HG03469 (cell line): ENCODE measurements at regions not wholly inside any gene's neighbourhood (a gene's known extent, or its start where the extent isn't known, plus 50 kb on each side); places are given as distances from the start of the nearest gene placed in this dataset.

ENCODE experiments used
- ATAC-seq: cut with Tn5 transposase; IDR thresholded peaks from one replicate; pipeline ENCODE4 v1.9.1; 2021; ENCODE audit warnings: mild to moderate bottlenecking, moderate library complexity, moderate number of reproducible peaks; ENCODE audit not compliant: unreplicated experiment

- no peak for ATAC-seq
Measured at GRCh38 chr21:24935991-24936390, 671.3 kb downstream of the MRPL39 start.

GRCh38 chr21:24910591-24910990, 696.7 kb downstream of the MRPL39 start:
- no peak for ATAC-seq

GRCh38 chr21:24903994-24904635, 703.2 kb downstream of the MRPL39 start:
- ATAC-seq, result peak; percentile 35

- ATAC-seq, result no peak
Measured at GRCh38 chr21:24899138-24899537, 708.1 kb downstream of the MRPL39 start.

DNA sequence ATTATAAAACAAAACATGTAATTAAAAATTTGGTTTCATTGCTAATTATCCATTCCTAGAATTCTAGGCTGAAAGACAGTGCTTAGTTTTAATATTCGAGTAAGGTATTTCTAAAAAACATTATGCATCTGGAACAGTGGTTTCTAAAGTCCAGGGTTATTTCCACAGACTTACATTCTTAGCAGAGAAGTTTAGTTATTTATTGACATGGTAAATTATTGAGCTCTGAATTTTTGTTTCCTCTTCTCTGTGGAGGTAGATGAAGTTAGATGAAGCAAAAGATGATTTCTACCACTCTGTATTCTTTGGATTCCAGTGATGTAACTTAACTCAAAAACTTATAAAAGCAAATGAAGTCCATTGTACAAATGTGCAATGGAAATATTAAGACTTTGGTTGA, 709.4 kb downstream of the MRPL39 start:
- no peak for ATAC-seq

DNA sequence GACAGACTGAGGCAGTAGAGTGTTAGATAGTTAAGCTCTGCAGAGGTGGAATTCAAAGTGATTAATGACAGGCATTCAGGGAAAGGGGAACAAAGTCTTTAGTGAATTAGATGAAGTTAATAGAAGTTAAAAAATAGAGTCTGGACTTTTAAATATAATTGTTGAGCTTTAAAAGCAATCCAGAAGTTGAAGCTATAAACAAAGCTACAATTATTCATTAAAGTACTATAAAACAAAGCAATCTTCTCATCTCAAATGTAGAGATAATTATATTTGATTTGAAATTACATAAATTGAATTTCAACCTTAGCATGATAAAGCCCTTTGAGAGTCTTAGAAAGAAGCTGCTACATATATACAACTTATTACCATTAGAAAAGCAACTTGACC, 710.6 kb downstream of the MRPL39 start:
- no peak for ATAC-seq

DNA sequence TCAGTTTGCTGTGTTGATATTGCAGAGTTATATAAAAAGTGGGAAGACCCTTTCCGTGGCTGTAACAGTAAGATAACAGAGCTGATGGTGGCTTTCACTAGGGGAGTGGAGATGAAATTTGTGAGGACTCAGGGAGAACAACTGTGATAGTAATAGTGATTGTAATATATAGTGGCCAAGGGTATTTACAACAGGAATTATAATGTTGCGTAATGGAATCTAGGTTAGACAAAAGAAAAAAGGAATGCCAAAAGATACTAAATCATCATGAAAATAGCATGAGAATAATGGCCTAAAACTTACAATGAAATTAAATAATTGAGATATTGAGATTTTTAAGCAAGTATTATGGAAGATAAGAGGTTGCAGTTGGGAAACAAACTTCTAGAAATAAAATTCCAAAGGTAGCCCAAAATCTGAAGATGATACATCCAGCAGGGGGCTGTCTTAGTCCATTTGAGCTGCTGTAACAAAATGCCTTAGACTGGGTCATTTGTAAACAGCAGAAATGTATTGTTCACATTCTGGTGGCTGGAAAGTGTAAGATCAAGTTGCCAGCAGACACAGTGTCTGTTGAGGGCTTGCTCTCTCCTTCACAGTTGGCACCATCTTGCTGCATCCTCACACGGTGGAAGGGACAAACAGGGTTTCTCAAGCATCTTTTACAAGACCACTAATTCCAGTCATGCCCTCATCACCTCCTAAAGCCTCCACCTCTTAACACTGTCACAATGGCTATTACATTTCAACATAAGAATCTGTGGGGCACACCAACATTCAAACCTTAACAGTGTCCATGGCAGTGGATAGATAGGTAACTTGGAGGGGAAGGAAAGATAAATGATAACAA, 711.2 kb downstream of the MRPL39 start:
- ATAC-seq, result peak; percentile 87

GRCh38 chr21:24894324-24894723, 713.0 kb downstream of the MRPL39 start:
- no peak for ATAC-seq

DNA sequence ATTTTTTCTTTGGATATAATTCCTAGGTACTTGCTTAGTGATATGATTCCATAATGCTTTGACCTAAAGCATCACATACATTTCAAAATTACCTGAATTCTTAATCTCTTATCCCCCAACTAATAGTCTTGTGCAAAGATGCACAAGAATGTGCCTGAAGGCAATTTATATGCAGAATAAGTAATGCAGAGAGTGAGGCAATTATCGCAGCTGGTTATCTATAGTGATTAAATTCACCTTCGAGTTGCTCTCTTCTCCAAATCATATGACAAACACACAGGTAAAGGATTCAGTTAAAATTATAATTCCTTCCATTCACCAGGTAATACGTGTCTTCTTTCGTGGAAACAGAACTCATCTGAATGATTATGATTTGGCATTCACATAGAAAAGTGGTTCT, 717.3 kb downstream of the MRPL39 start:
- no peak for ATAC-seq

GRCh38 chr21:24881506-24881905, 725.8 kb downstream of the MRPL39 start:
- ATAC-seq, result no peak

DNA sequence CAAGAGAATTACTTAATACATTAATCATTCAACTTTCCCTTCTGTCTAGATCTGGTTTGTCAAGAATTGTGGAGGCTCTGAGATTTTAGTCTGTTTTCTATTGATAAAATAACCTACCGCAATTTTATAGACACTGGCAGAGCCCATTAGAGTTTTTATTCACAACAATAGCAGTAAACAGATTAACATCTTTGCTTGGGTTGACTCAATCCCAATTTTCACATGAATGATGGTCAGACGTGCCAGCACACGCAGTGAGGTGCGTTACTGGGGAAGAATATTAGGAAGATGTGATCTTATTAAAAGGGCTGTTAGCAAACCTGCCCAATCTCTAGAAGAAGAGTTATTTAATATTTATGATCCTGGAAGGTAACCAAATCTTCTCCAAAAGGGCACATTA, 736.6 kb downstream of the MRPL39 start:
- ATAC-seq, result no peak

DNA sequence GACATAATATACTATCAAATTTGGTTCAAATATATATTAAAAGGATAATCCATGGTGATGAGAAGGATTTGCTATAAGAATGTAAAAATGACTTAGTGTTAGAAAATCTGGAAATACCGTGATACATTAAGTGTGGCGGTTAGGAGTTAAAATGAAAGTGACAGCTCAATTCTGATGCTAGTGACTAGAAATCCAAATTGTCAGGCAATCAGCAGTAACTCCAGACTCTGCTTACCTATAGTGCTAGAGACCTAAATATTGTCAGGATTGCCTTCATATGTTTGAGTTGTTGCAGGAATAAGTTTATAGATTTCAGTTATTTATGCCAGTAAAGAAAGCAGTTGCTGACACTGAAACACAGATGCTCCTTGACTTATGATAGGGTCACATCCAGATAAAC, 737.4 kb downstream of the MRPL39 start:
- ATAC-seq, result no peak

GRCh38 chr21:24868117-24868516, 739.2 kb downstream of the MRPL39 start:
- no peak for ATAC-seq

- ATAC-seq, result no peak
Measured at GRCh38 chr21:24861471-24861870, 745.8 kb downstream of the MRPL39 start.

GRCh38 chr21:24856326-24856725, 751.0 kb downstream of the MRPL39 start:
- no peak for ATAC-seq

DNA sequence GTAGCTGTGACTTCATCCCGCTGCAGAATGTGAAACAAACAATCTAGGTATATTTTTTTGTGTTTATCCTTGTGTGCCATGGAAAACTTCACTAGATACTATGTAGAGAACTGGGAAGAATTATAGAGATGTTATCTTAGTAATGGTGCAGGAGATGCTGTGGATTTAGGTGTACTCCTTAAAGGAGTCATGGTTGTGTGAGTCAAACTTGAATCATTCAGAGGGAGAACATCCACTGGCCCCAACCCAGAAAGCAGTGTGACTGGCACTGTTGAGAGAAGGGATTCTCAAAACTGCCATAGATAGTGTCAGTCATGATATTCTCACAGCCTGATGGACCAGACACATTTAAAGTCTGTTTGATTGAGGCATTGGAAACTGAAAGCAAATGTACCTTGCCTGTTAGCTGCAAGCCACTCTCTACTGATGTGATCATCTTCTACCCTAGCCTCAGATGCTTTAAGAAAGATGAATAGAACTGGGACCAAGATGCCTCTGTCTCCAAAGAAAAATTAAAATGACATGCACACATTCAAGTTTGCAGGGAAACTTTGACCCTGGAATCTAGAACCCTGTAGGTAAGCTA, 754.6 kb downstream of the MRPL39 start:
- no peak for ATAC-seq

- no peak for ATAC-seq
Measured at GRCh38 chr21:24850121-24850520, 757.2 kb downstream of the MRPL39 start.

- ATAC-seq, result no peak
Measured at GRCh38 chr21:24844671-24845070, 762.6 kb downstream of the MRPL39 start.

GRCh38 chr21:24840287-24840686, 767.0 kb downstream of the MRPL39 start:
- ATAC-seq, result no peak

- no peak for ATAC-seq
Measured at GRCh38 chr21:24832961-24833360, 774.3 kb downstream of the MRPL39 start.

DNA sequence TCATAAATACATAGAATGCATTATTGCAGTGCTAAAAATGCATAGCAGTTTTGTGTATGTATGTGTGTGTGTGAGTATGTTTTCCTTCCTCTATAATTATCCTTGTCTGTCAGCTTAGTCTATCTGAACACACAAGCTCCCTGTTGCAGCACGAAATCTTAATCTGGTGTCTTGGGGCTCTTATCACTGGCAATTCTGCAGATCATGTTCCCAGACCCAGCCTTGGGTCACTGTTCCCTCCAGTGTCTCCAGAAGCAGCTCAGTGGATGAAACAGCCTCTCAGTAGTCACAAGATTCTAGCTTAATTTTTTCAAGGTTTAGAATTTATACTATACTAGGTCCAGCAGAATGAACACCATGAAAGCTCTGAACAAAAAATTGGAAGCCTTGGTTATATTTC, 777.9 kb downstream of the MRPL39 start:
- ATAC-seq, result no peak

GRCh38 chr21:24826822-24827221, 780.5 kb downstream of the MRPL39 start:
- no peak for ATAC-seq
